BJ (cell line): ENCODE measurements at regions not wholly inside any gene's neighbourhood (a gene's known extent, or its start where the extent isn't known, plus 50 kb on each side); places are given as distances from the start of the nearest gene placed in this dataset.

ENCODE experiments used
- CTCF ChIA-PET: fragments of 350-600 bp; formaldehyde crosslinking; extraction: SDS; loops from one replicate; lab custom pipeline; 2021; ENCODE audit warnings: antibody characterized with exemption, inconsistent platforms; lab: Yijun Ruan, JAX
- POLR2A ChIA-PET: fragments of 300-600 bp; sonication (Branson Sonifier 250); formaldehyde crosslinking; extraction: SDS; loops from one replicate; lab custom pipeline; 2021; ENCODE audit warnings: antibody characterized with exemption; lab: Charles Lee
- DNase-seq: peaks from one replicate; pipeline ENCODE4 v3.0.0-alpha.2; 2011; ENCODE audit warnings: low read depth
- H3K27me3 ChIP-seq: 2 replicates; pipeline ENCODE4 v1.6.0; 2011; ENCODE audit warnings: low read length; ENCODE audit not compliant: control insufficient read depth, insufficient read depth
- H3K36me3 ChIP-seq: 2 replicates; pipeline ENCODE4 v1.5.1; 2011; ENCODE audit warnings: low read length; ENCODE audit not compliant: control insufficient read depth, insufficient read depth
- H3K4me3 ChIP-seq: 2 replicates; pipeline ENCODE4 v1.5.1; 2011; ENCODE audit warnings: low read depth, mild to moderate bottlenecking, control low read depth, low read length
- CTCF ChIP-seq: IDR thresholded peaks from 2 replicates; pipeline ENCODE4 v1.5.1; 2011; ENCODE audit warnings: low read depth, mild to moderate bottlenecking, control low read depth, inconsistent platforms, low read length, moderate library complexity; ENCODE audit not compliant: insufficient read depth

DNA sequence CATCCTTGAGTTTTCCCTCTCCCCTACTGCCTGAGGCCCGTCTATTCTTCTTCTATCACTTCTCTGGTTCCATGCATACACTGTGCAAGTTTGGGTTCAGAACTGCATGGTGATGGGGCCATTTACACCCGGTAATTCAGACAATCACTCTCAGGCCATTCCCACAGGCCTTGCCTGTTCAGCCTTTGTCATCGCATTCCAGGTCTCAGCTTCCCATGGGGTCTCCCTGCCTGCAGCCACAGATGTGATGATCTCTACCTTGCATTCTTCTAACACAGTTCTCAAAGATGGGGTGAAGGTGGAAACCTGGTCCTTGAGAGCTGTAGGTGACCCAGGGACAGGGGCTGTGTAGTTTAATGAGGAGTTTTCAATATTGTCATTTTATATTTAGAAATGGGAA is 209.2 kb upstream of the TOPAZ1 start:
- POLR2A ChIA-PET = no interaction called here
- CTCF ChIA-PET = no interaction called here

DNA sequence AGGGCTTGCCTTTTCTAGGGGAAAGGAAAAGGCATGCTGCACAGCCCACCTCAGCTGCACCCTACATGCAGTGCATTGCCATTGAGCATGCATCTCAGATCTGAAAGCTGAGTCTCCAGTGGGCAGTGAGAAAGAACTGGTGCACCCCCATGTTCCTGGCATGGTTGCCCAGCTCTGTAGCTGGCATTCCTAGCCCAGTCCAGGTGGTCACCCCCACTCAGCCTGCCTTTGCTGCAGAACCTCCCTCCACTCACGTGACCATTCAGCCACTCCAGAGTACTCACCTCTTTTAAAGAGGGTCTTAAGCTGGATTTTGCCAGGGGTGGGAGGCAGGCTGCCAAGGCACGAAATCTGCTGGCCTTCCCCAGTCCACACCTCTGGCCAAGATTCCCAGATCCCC is 208.6 kb upstream of the TOPAZ1 start:
- Histone ChIP-seq H3K4me3 (no peak overlapping the region), H3K36me3 (no peaks in the 10 kb centered on the region; the same call in 1 of the 2 replicates), H3K27me3 (no peaks in the 10 kb centered on the region)
- TF ChIP-seq CTCF = no peak
- ChIA-PET CTCF (interaction anchor here (1.7 kb wide), 1 partner anchor 11 kb away, joined by 7 read pairs; no protein-coding TSS in a partner anchor), POLR2A (interaction anchor here (0.6 kb wide), 1 partner anchor 480 kb away, joined by 4 read pairs; no protein-coding TSS in a partner anchor)
- no peak for DNase-seq

More for the DNA sequence above, 209.2 kb upstream of the TOPAZ1 start:
- no peak for DNase-seq
- Histone ChIP-seq H3K36me3 (no peaks in the 10 kb centered on the region; the same call in 1 of the 2 replicates), H3K4me3 (no peak overlapping the region), H3K27me3 (no peaks in the 10 kb centered on the region)
- no peak for TF ChIP-seq CTCF

DNA sequence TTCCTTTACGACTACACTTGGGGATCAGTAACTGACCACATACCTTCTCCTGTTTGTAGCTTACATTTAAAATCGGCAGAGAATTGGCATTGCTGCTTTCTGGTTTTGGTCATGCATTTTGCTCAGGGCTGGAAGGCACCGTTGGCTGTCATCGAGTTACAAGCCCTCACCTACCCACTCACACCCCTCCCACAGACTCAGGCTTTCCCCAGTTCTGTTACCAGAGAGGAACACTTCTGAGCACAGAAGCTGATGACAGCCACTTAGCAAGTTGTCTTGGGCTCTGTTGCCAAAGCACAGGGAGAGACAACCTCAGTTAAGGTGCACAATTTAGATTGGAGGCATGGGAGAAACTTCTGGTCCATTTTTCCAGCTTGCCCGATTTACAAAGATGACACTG is 204.8 kb upstream of the TOPAZ1 start:
- TF ChIP-seq CTCF = no peak
- DNase-seq = no peak
- POLR2A ChIA-PET = no interaction called here

GRCh38 chr3:44039006-44039405 is 202.7 kb upstream of the TOPAZ1 start:
- Histone ChIP-seq H3K27me3 (no peaks in the 10 kb centered on the region), H3K4me3 (no peak overlapping the region), H3K36me3 (no peaks in the 10 kb centered on the region; the same call in 1 of the 2 replicates)
- POLR2A ChIA-PET = no interaction called here
- CTCF ChIA-PET = no interaction called here
- DNase-seq = no peak
- no peak for TF ChIP-seq CTCF

More for the DNA sequence above, 204.8 kb upstream of the TOPAZ1 start:
- CTCF ChIA-PET = interaction anchor here (1.5 kb wide), 1 partner anchor 8 kb away, joined by 6 read pairs; no protein-coding TSS in a partner anchor
- Histone ChIP-seq H3K36me3 (no peaks in the 10 kb centered on the region), H3K27me3 (no peaks in the 10 kb centered on the region), H3K4me3 (no peak overlapping the region)

- Histone ChIP-seq H3K36me3 (no peaks in the 10 kb centered on the region; the same call in 1 of the 2 replicates), H3K4me3 (no peak overlapping the region), H3K27me3 (no peaks in the 10 kb centered on the region)
- POLR2A ChIA-PET = no interaction called here
- no peak for TF ChIP-seq CTCF
- CTCF ChIA-PET = interaction anchor here (0.6 kb wide), 1 partner anchor 225 kb away, joined by 3 read pairs; no protein-coding TSS in a partner anchor
- no peak for DNase-seq
These were observed 200.0 kb upstream of the TOPAZ1 start for GRCh38 chr3:44041726-44042125.
